Neural progenitor cell (in vitro differentiated cells): ENCODE measurements at regions not wholly inside any gene's neighbourhood (a gene's known extent, or its start where the extent isn't known, plus 50 kb on each side); places are given as distances from the start of the nearest gene placed in this dataset.
A peak's percentile ranks its signal among the peaks of the same experiment; 100 is the strongest.

Experiments
- DNase-seq: peaks from one replicate; pipeline ENCODE4 v3.0.0-alpha.2; 2016; ENCODE audit warnings: low spot score
- H2AFZ ChIP-seq: fragments of 200-600 bp; sonication (generic); replicated peaks from 2 replicates; pipeline ENCODE4 v1.6.1; 2016; ENCODE audit warnings: antibody characterized with exemption
- H3F3A ChIP-seq: fragments of 200-600 bp; sonication (generic); 2 replicates; pipeline ENCODE4 v1.6.1; 2016; ENCODE audit warnings: antibody characterized with exemption, low read depth
- H3K27ac ChIP-seq: fragments of 200-600 bp; sonication (generic); 2 replicates; pipeline ENCODE4 v1.5.1; 2016; ENCODE audit warnings: mild to moderate bottlenecking
- H3K27me3 ChIP-seq: fragments of 200-600 bp; sonication (generic); 2 replicates; pipeline ENCODE4 v1.6.1; 2016; ENCODE audit warnings: mild to moderate bottlenecking, moderate library complexity
- H3K36me3 ChIP-seq: fragments of 200-600 bp; sonication (generic); 2 replicates; pipeline ENCODE4 v1.5.1; 2016
- H3K4me1 ChIP-seq: fragments of 200-600 bp; sonication (generic); 2 replicates; pipeline ENCODE4 v1.6.1; 2016; ENCODE audit warnings: mixed run types
- H3K4me2 ChIP-seq: fragments of 200-600 bp; sonication (generic); 2 replicates; pipeline ENCODE4 v1.6.1; 2016
- H3K4me3 ChIP-seq: fragments of 200-600 bp; sonication (generic); 2 replicates; pipeline ENCODE4 v1.5.1; 2016
- H3K79me2 ChIP-seq: fragments of 200-600 bp; sonication (generic); 2 replicates; pipeline ENCODE4 v1.6.1; 2016; ENCODE audit warnings: low read depth
- H3K9ac ChIP-seq: fragments of 200-600 bp; sonication (generic); 2 replicates; pipeline ENCODE4 v1.6.1; 2016
- H3K9me3 ChIP-seq: fragments of 200-600 bp; sonication (generic); 2 replicates; pipeline ENCODE4 v1.5.1; 2016; ENCODE audit warnings: low read depth
- H4K20me1 ChIP-seq: fragments of 200-600 bp; sonication (generic); 2 replicates; pipeline ENCODE4 v1.6.1; 2016; ENCODE audit warnings: low read depth
- H3K27ac Mint-ChIP-seq: 3 replicates; pipeline ENCODE4 v1.8.0; 2021; ENCODE audit warnings: mixed read lengths
- H3K27me3 Mint-ChIP-seq: 2 replicates; pipeline ENCODE4 v1.8.0; 2022; ENCODE audit warnings: low read depth, mild to moderate bottlenecking, inconsistent platforms, moderate library complexity, mixed read lengths; ENCODE audit not compliant: insufficient read depth
- H3K36me3 Mint-ChIP-seq: 3 replicates; pipeline ENCODE4 v1.8.0; 2021; ENCODE audit warnings: mixed read lengths
- H3K4me1 Mint-ChIP-seq: 3 replicates; pipeline ENCODE4 v1.8.0; 2021; ENCODE audit warnings: mixed read lengths
- H3K4me3 Mint-ChIP-seq: 3 replicates; pipeline ENCODE4 v1.8.0; 2021; ENCODE audit warnings: mild to moderate bottlenecking, moderate library complexity, mixed read lengths
- H3K9me3 Mint-ChIP-seq: 3 replicates; pipeline ENCODE4 v1.8.0; 2020; ENCODE audit warnings: mixed read lengths
- EZH2 ChIP-seq: fragments of 200-600 bp; sonication (generic); IDR thresholded peaks from 2 replicates; pipeline ENCODE4 v1.6.1; 2017; ENCODE audit warnings: antibody characterized with exemption, mild to moderate bottlenecking, moderate library complexity
- EZH2phosphoT487 ChIP-seq: fragments of 200-600 bp; sonication (generic); IDR thresholded peaks from 2 replicates; pipeline ENCODE4 v1.6.1; 2017; ENCODE audit warnings: antibody characterized with exemption
- TF ChIP-seq, protein P1 (sequence below): fragments of 200-600 bp; sonication (generic); IDR thresholded peaks from 2 replicates; pipeline ENCODE4 v1.5.1; 2017; ENCODE audit warnings: antibody characterized with exemption, mild to moderate bottlenecking

DNA sequence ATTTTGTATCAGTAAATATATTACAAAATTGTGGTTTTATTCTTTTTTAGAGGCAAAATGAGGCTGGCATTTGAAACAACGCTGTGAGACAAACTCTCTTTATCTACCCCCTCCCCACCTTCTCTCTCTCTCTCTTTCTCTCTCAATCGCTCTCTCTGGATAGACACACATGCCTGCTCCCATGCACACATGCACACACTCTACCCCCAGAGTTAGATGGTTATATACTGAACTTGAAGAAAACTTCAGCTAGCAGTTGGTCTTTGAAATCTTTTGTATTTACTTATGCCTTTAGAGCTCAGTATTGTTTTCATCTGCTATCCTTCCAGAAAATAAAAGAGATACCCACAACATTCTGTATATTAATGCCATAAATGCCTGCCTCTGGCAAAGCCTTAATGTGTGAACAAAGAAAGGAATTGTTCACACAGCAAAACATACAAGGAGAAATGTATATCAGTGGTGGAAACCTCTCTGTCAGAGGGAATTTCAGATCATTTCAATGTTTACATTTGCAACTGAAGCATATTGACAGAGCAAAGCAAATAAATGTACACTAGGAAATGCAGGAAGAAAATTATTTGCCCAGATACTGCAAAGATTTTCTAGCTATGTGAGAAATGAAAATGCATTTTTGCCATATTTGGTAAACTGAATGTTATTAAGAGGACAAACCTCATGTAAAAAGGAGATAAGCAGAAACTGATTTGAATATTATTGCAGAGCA, 217.0 kb upstream of the UBE2E3 start:
- no peaks in the 10 kb centered on the region for H3K36me3 Mint-ChIP-seq
- Histone ChIP-seq H2AFZ (no peak overlapping the region), H3K79me2 (no peaks in the 10 kb centered on the region), H3K27me3 (no peaks in the 10 kb centered on the region), H3K27ac (no peak overlapping the region), H4K20me1 (no peaks in the 10 kb centered on the region), H3F3A (no peaks in the 10 kb centered on the region), H3K4me2 (no peak overlapping the region), H3K9me3 (no peaks in the 10 kb centered on the region), H3K4me3 (no peak overlapping the region), H3K36me3 (no peaks in the 10 kb centered on the region), H3K9ac (no peak overlapping the region), H3K4me1 (peaks cover 3% of the 10 kb centered on the region)
- peaks cover 6% of the 10 kb centered on the region for H3K4me1 Mint-ChIP-seq
- H3K4me3 Mint-ChIP-seq = no peak overlapping the region
- H3K27ac Mint-ChIP-seq = no peak overlapping the region
- no peaks in the 10 kb centered on the region for H3K27me3 Mint-ChIP-seq
- peaks cover 2% of the 10 kb centered on the region for H3K9me3 Mint-ChIP-seq
- TF ChIP-seq EZH2phosphoT487 (no peak), EZH2 (no peak)
- TF ChIP-seq, protein P1, sequence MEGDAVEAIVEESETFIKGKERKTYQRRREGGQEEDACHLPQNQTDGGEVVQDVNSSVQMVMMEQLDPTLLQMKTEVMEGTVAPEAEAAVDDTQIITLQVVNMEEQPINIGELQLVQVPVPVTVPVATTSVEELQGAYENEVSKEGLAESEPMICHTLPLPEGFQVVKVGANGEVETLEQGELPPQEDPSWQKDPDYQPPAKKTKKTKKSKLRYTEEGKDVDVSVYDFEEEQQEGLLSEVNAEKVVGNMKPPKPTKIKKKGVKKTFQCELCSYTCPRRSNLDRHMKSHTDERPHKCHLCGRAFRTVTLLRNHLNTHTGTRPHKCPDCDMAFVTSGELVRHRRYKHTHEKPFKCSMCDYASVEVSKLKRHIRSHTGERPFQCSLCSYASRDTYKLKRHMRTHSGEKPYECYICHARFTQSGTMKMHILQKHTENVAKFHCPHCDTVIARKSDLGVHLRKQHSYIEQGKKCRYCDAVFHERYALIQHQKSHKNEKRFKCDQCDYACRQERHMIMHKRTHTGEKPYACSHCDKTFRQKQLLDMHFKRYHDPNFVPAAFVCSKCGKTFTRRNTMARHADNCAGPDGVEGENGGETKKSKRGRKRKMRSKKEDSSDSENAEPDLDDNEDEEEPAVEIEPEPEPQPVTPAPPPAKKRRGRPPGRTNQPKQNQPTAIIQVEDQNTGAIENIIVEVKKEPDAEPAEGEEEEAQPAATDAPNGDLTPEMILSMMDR = no peak
- DNase-seq = no peak

DNA sequence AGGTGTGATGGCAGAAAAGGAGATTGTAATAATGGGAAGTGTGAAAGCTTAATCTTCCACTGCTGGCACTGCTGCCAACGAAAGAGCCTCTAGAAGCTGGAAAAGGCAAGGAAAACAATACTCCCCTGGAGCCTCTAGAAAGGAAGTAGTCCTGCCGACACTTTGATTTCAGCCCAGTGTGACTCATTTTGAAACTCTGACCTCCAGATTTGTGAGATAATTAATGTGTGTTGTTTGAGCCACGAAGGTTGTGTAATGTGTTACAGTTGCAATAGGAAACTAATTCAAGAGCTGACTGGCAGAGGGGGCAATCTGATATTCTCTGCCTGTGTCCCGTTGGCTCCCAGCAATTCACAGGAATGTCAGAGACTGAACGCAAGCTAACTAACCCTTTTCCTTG, 219.2 kb upstream of the UBE2E3 start:
- Mint-ChIP-seq H3K4me3 (no peak overlapping the region), H3K4me1 (peaks cover 6% of the 10 kb centered on the region), H3K27ac (no peak overlapping the region), H3K9me3 (no peaks in the 10 kb centered on the region), H3K27me3 (no peaks in the 10 kb centered on the region), H3K36me3 (no peaks in the 10 kb centered on the region)
- Histone ChIP-seq H3K4me1 (peaks cover 3% of the 10 kb centered on the region), H3K4me3 (no peak overlapping the region), H3K27me3 (no peaks in the 10 kb centered on the region), H3K36me3 (no peaks in the 10 kb centered on the region), H2AFZ (peak overlapping the region; percentile 32), H3K4me2 (no peak overlapping the region), H4K20me1 (no peaks in the 10 kb centered on the region), H3F3A (no peaks in the 10 kb centered on the region), H3K27ac (no peak overlapping the region), H3K9ac (no peak overlapping the region), H3K9me3 (no peaks in the 10 kb centered on the region), H3K79me2 (no peaks in the 10 kb centered on the region)
- no peak for DNase-seq
- TF ChIP-seq, protein P1 = no peak
- TF ChIP-seq EZH2phosphoT487 = no peak
- no peak for TF ChIP-seq EZH2

DNA sequence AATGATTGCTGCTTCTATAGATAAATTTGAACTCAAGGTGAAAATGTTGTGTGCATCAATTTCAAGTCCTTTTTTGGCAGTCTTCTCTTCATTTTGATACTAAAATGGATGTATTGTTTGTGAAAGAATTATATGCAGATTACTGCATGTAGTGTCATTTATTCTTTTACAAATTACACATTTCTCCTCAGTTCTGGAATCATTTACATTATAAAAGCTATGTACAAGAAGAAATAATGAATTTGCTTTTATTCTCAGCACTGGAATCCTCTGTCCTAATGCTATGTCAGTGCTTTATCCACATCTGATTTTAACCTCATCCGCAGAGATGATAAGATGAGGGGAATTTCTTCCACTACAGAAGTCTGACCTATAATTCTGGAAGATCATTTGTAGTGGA, 220.8 kb upstream of the UBE2E3 start:
- Mint-ChIP-seq H3K4me3 (no peak overlapping the region), H3K4me1 (peaks cover 6% of the 10 kb centered on the region), H3K36me3 (no peaks in the 10 kb centered on the region), H3K9me3 (peaks cover 4% of the 10 kb centered on the region), H3K27ac (no peak overlapping the region), H3K27me3 (no peaks in the 10 kb centered on the region)
- DNase-seq = no peak
- H3K9ac ChIP-seq = no peak overlapping the region
- no peak for TF ChIP-seq EZH2
- TF ChIP-seq EZH2phosphoT487 = no peak
- TF ChIP-seq, protein P1 = no peak
- no peaks in the 10 kb centered on the region for H3K27me3 ChIP-seq
- H3K4me1 ChIP-seq = peaks cover 3% of the 10 kb centered on the region
- H2AFZ ChIP-seq = no peak overlapping the region
- H3K4me3 ChIP-seq = no peak overlapping the region
- H3K9me3 ChIP-seq = no peaks in the 10 kb centered on the region
- no peak overlapping the region for H3K4me2 ChIP-seq
- no peaks in the 10 kb centered on the region for H3K79me2 ChIP-seq
- no peaks in the 10 kb centered on the region for H4K20me1 ChIP-seq
- no peaks in the 10 kb centered on the region for H3F3A ChIP-seq
- no peak overlapping the region for H3K27ac ChIP-seq
- H3K36me3 ChIP-seq = no peaks in the 10 kb centered on the region
